ENCODE measurements at regions not wholly inside any gene's neighbourhood (a gene's known extent, or its start where the extent isn't known, plus 50 kb on each side); places are given as distances from the start of the nearest gene placed in this dataset.

DNA sequence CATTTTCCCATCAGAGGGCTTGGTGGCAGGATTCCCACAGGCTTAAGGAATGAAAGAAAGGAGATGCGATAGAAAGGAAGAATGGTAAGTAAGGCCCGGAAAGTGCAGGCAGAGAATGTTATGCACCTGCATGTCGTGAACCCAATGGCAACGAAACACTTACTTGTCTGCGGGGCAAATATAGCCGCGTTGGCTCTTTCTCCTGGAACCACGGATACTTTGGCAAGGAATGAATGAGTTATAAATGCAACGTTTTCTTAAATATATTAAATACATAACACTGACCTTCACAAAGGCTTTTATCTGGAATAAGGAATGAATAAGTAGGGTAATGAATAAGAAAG, 192.1 kb downstream of the KATNAL1 start:
- intact Hi-C loops (cut with DNase I), result loop anchor here (5.0 kb wide), 1 partner anchor 608 kb away; no protein-coding TSS in a partner anchor
- H3K4me1 ChIP-seq, result peaks cover 9% of the 10 kb centered on the region
- TF ChIP-seq, protein P1, sequence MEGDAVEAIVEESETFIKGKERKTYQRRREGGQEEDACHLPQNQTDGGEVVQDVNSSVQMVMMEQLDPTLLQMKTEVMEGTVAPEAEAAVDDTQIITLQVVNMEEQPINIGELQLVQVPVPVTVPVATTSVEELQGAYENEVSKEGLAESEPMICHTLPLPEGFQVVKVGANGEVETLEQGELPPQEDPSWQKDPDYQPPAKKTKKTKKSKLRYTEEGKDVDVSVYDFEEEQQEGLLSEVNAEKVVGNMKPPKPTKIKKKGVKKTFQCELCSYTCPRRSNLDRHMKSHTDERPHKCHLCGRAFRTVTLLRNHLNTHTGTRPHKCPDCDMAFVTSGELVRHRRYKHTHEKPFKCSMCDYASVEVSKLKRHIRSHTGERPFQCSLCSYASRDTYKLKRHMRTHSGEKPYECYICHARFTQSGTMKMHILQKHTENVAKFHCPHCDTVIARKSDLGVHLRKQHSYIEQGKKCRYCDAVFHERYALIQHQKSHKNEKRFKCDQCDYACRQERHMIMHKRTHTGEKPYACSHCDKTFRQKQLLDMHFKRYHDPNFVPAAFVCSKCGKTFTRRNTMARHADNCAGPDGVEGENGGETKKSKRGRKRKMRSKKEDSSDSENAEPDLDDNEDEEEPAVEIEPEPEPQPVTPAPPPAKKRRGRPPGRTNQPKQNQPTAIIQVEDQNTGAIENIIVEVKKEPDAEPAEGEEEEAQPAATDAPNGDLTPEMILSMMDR (IDR thresholded peaks at IDR 0.05), result peak; percentile 35

DNA sequence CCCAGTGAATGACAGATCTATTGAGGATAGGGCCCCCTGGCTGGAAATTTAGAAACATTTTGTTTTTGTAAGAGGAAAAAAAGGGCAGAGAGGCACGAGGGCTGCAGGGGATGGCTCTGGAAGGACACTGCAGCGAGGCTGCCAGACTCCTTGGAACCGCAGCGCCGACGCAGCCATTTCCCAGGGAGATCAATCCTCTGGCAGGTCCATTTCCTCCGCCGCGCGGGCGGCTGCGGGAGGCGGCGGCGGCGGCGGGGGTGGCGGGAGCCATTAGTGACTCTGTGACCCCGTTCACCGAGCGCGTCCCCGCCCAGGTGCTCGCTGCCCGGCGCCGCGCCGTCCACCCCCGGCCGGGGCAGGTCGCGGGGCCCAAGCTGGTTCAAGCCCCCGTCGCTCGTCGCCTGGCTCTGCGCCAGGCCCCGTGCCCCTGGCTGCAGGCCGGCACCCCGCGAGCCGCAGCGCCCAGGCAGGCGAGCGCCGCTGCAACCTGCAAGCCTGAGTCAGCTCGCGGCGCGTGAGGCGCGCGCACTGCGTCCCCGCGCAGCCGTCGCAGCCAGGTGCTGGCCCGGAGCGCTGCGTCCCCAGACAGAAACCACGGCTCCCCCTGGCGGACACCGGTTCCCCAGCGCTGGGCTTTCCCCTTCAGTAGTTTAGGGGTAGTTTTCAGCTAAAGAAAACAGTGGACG, 192.6 kb downstream of the KATNAL1 start:
- no peaks in the 10 kb centered on the region for H3K27me3 ChIP-seq
- H3K27ac ChIP-seq, result peak overlapping the region; percentile 70
- peak overlapping the region; percentile 54 for H3K4me3 ChIP-seq
- no peaks in the 10 kb centered on the region for H3K9me3 ChIP-seq
- TF ChIP-seq, protein P1 (IDR thresholded peaks at IDR 0.05), result peak; percentile 89
- H3K4me1 ChIP-seq, result peaks cover 9% of the 10 kb centered on the region
- H3K36me3 ChIP-seq, result no peaks in the 10 kb centered on the region
- H3K9ac ChIP-seq (ENCODE audit: low read depth in 2 of 2, low read length in 2 of 2), result peak overlapping the region; percentile 71 to 73
- intact Hi-C loops (cut with DNase I), result loop anchor here (5.0 kb wide), 3 partner anchors 187 to 607 kb away; no protein-coding TSS in a partner anchor
- peak; percentile 95 for DNase-seq

More for the DNA sequence above, 192.1 kb downstream of the KATNAL1 start:
- H3K27me3 ChIP-seq, result no peaks in the 10 kb centered on the region
- no peaks in the 10 kb centered on the region for H3K36me3 ChIP-seq
- peak overlapping the region; percentile 45 to 73 for H3K9ac ChIP-seq (ENCODE audit: low read depth in 2 of 2, low read length in 2 of 2)
- peak overlapping the region; percentile 54 for H3K4me3 ChIP-seq
- H3K27ac ChIP-seq, result peak overlapping the region; percentile 70
- no peak for DNase-seq
- no peaks in the 10 kb centered on the region for H3K9me3 ChIP-seq

DNA sequence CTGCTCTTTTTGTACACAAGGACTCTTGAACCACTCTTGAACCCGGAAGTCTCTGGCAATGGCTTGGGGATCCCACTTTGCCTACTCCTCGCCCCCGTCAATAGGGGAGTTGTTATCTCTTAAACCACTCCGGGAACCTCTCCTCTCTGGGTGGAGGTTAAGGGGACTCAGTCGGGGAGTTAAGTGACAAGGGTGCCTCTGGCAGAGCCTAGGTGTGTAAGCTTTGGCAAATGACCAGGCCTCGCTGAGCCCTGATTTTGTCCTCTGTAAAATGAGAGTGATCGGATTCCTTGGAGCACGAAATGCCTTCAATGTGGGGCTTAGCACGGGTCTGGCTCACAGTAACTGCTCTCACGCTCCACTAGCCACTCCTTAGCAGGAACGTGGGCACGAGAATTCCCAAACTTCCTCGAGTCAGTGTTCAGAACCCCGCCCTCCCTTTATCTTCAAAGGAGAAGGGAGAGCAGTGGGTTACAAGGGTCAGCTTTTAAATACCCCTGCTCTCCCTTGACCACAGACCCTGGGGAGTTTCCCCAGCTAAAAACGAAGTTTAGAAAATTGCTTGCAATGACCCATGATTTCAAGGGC, 193.3 kb downstream of the KATNAL1 start:
- no peaks in the 10 kb centered on the region for H3K9me3 ChIP-seq
- intact Hi-C loops (cut with DNase I), result loop anchor here (2.0 to 5.0 kb wide), 3 partner anchors 187 to 343 kb away; no protein-coding TSS in a partner anchor
- DNase-seq, result peak; percentile 72
- H3K27ac ChIP-seq, result peak overlapping the region; percentile 70
- no peaks in the 10 kb centered on the region for H3K36me3 ChIP-seq
- peak overlapping the region; percentile 54 for H3K4me3 ChIP-seq
- H3K9ac ChIP-seq (ENCODE audit: low read depth in 2 of 2, low read length in 2 of 2), result peak overlapping the region; percentile 71 to 73
- peaks cover 9% of the 10 kb centered on the region for H3K4me1 ChIP-seq
- TF ChIP-seq, protein P1 (IDR thresholded peaks at IDR 0.05), result no peak
- H3K27me3 ChIP-seq, result no peaks in the 10 kb centered on the region

DNA sequence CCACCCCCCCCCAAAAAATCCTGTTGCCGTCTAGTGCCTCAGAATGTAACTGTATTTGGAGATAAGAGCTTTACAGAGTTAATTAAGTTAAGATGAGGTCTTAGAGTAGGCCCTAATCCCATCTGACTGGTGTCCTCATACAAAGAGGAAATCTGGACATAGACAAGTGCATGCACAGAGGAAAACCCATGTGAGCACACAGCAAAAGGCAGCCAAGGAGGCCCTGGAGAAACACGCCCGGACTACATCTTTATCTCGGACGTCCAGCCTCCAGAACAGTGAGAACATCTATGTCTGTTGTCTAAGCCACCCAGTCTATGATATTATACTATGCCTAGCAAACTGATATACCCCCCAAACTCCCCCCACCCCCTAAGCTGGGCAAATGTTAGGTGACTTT, 193.8 kb downstream of the KATNAL1 start:
- intact Hi-C loops (cut with DNase I), result loop anchor here (2.0 to 5.0 kb wide), 3 partner anchors 186 to 343 kb away; no protein-coding TSS in a partner anchor
- peaks cover 9% of the 10 kb centered on the region for H3K4me1 ChIP-seq
- H3K4me3 ChIP-seq, result no peak overlapping the region
- no peaks in the 10 kb centered on the region for H3K36me3 ChIP-seq
- peak overlapping the region in 1 of 2 donors; percentile 73 for H3K9ac ChIP-seq (ENCODE audit: low read depth in 2 of 2, low read length in 2 of 2)
- no peaks in the 10 kb centered on the region for H3K27me3 ChIP-seq
- peak overlapping the region; percentile 70 for H3K27ac ChIP-seq
- TF ChIP-seq, protein P1 (IDR thresholded peaks at IDR 0.05), result no peak
- peak; percentile 41 for DNase-seq
- no peaks in the 10 kb centered on the region for H3K9me3 ChIP-seq

DNA sequence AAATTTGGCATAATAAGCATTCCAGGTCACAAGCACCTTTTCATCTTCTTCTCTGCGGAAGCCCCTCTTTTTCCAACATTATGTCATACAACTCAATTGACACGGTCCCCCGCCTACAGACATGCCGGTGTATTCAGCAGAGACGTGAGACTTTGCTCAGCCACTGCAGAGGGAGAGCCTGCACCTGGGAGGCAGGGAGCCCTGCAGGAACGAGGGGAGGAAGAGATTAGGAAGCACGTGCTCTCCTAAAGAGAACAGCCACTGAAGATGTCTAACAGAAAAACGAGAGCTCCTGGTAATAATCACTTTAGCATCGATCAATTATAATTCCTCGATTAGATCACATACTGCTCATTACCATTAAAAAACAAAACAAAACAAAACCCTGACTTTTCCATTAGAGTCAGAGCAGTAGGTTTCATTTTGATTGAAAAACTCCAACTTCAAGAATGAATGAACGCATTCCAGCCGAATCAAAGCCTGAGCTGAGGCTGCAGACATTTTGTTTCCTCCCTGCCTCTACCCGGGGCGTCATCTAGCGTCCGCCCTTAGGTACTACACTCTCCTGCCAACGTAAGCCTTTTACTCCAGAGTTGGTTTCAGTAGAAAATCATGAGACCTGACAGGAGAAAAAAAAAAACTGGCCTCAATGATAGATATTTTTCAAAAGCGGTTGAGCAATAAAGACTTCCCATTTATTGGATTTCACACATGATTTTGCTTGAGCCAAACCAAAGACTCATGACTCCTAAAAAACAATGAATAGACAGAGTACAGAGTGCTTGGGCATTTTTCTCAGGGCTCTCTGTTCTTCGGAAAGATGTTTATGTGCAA, 194.5 kb downstream of the KATNAL1 start:
- Histone ChIP-seq H3K4me3 (no peak overlapping the region), H3K4me1 (peaks cover 12% of the 10 kb centered on the region), H3K27me3 (no peaks in the 10 kb centered on the region), H3K27ac (peak overlapping the region; percentile 70), H3K9me3 (no peaks in the 10 kb centered on the region), H3K9ac (ENCODE audit: low read depth in 2 of 2, low read length in 2 of 2) (peak overlapping the region in 1 of 2 donors; percentile 10), H3K36me3 (no peaks in the 10 kb centered on the region)
- DNase-seq, result peak; percentile 86
- TF ChIP-seq, protein P1 (IDR thresholded peaks at IDR 0.05), result peak; percentile 99
- intact Hi-C loops (cut with DNase I), result loop anchor here (2.0 to 5.0 kb wide), 3 partner anchors 186 to 342 kb away; no protein-coding TSS in a partner anchor
